ENCODE measurements at regions not wholly inside any gene's neighbourhood (a gene's known extent, or its start where the extent isn't known, plus 50 kb on each side); places are given as distances from the start of the nearest gene placed in this dataset.
"Not testable (repeated sequence)": the region's sequence is repeated elsewhere in the genome, so short reads cannot be mapped to it uniquely, and the experiment has no call there.

DNA sequence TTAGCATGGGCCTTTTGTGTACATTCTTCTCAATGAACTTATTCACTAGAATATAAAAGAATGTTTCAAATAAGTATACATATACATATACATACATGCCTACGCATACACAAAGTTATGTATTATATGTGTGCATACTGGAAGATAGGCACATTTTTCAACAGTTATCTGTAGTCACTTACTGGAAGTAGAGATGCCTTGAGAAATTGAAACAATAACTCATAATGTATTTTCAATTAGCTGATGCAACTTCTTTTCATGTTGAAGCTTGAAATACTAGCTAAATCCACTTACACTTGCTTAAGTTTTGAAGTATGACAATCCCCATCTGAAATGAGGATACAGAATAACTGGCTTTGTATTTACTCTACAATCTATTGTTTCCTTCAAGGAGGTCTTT, 469.0 kb upstream of the PTGER4 start:
- intact Hi-C loops (cut with DNase I), result no loop called here
- Histone ChIP-seq H3K4me1 (no peaks in the 10 kb centered on the region), H3K36me3 (no peaks in the 10 kb centered on the region), H3K9me3 (no peaks in the 10 kb centered on the region), H3K27ac (no peak overlapping the region), H3K27me3 (no peaks in the 10 kb centered on the region), H3K4me3 (no peak overlapping the region)
- DNase-seq, result no peak
- no peak for TF ChIP-seq EP300 (IDR thresholded peaks at IDR 0.05)
- TF ChIP-seq POLR2A (IDR thresholded peaks at IDR 0.05), result no peak
- TF ChIP-seq, protein P1, sequence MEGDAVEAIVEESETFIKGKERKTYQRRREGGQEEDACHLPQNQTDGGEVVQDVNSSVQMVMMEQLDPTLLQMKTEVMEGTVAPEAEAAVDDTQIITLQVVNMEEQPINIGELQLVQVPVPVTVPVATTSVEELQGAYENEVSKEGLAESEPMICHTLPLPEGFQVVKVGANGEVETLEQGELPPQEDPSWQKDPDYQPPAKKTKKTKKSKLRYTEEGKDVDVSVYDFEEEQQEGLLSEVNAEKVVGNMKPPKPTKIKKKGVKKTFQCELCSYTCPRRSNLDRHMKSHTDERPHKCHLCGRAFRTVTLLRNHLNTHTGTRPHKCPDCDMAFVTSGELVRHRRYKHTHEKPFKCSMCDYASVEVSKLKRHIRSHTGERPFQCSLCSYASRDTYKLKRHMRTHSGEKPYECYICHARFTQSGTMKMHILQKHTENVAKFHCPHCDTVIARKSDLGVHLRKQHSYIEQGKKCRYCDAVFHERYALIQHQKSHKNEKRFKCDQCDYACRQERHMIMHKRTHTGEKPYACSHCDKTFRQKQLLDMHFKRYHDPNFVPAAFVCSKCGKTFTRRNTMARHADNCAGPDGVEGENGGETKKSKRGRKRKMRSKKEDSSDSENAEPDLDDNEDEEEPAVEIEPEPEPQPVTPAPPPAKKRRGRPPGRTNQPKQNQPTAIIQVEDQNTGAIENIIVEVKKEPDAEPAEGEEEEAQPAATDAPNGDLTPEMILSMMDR (IDR thresholded peaks at IDR 0.05), result no peak
- WGBS, 2 donors, result 94 to 97% methylated on average over 1 of the region's 1 CpG

DNA sequence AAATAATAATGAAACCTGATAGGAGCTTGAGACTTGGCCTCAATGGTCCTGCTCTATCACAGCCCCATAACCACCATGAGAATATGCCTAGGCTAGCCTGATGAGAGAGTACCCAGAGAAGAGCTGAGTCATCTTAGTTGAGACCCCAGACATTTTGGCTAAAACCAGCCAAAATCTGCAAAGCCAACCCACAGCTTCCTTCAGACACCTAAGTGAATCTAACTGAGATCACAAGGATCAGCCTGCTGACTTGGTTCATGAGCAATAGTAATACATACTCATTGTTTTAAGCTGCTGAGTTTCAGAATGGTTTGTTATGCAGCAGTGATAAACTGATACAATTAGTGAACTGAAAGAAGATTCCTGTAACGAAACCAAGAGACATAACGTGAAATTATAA, 473.7 kb upstream of the PTGER4 start:
- H3K9me3 ChIP-seq, result no peaks in the 10 kb centered on the region
- TF ChIP-seq POLR2AphosphoS5 (IDR thresholded peaks at IDR 0.05) (no peak), POLR2A (IDR thresholded peaks at IDR 0.05) (no peak), EP300 (IDR thresholded peaks at IDR 0.05) (no peak)
- TF ChIP-seq, protein P1 (IDR thresholded peaks at IDR 0.05), result no peak
- intact Hi-C loops (cut with DNase I), result no loop called here
- DNase-seq, result no peak
- H3K27ac ChIP-seq, result no peak overlapping the region
- H3K36me3 ChIP-seq, result no peaks in the 10 kb centered on the region
- WGBS, 2 donors, result 88 to 97% methylated on average over 2 of the region's 2 CpGs
- H3K4me1 ChIP-seq, result no peaks in the 10 kb centered on the region
- no peak overlapping the region for H3K4me3 ChIP-seq
- no peaks in the 10 kb centered on the region for H3K27me3 ChIP-seq

DNA sequence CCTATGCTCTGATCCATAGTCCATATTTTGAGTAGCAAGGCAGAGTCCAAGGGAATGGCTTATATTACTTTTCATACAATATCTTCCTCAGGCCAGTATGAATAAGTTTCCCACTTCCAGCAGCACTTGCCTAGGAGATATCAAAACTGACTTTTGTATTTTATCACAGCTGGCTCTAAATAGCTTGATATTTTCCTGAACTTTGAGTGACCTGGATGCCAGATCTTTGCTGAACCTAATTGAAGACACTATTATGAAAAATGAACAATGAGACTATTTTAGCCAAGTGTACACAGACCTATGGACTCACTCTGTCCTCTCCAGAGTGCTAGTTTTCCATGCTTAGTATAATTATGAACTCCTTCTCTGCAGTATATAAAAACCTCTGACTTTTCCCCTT, 475.6 kb upstream of the PTGER4 start:
- DNase-seq, result no peak
- no peak overlapping the region for H3K4me3 ChIP-seq
- no peak overlapping the region for H3K27ac ChIP-seq
- H3K4me1 ChIP-seq, result no peaks in the 10 kb centered on the region
- H3K9me3 ChIP-seq, result no peaks in the 10 kb centered on the region
- TF ChIP-seq, protein P1 (IDR thresholded peaks at IDR 0.05), result no peak
- no peak for TF ChIP-seq POLR2AphosphoS5 (IDR thresholded peaks at IDR 0.05)
- intact Hi-C loops (cut with DNase I), result no loop called here
- H3K36me3 ChIP-seq, result no peaks in the 10 kb centered on the region
- no peaks in the 10 kb centered on the region for H3K27me3 ChIP-seq

DNA sequence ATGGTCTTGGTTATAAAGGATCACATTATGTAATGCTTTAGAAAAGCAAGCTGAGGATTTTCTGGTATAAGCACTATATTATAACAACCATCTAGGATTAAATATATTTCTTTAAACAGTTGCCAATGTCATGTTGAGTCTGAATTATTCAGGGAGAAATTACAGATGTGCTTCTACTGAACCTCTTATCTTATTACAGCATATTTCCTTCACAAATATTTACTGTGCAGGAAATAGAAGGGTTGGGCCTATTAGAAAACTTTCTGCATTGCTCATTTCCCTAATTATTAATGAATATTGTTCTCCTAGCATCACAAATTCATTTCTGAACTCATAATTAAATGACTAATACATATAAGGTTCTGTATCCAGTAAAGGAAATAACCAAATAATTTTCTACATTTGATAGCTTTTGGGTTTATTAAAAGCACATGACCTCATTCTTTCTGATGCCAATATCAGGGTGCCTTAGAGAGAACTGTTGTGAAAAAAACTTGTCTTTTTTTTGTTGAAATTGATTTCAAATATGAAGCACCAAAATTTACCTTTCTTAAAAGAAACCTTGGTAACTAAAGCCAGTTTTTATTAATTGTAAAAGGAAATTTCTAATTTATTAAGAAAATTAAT, 476.8 kb upstream of the PTGER4 start:
- no peaks in the 10 kb centered on the region for H3K9me3 ChIP-seq
- intact Hi-C loops (cut with DNase I), result no loop called here
- no peaks in the 10 kb centered on the region for H3K36me3 ChIP-seq
- H3K4me1 ChIP-seq, result no peaks in the 10 kb centered on the region
- H3K4me3 ChIP-seq, result no peak overlapping the region
- H3K27ac ChIP-seq, result no peak overlapping the region
- H3K27me3 ChIP-seq, result no peaks in the 10 kb centered on the region
- no peak for DNase-seq
- TF ChIP-seq POLR2A (IDR thresholded peaks at IDR 0.05), result no peak
- no peak for TF ChIP-seq EP300 (IDR thresholded peaks at IDR 0.05)
- TF ChIP-seq, protein P1 (IDR thresholded peaks at IDR 0.05), result no peak
- no peak for TF ChIP-seq POLR2AphosphoS5 (IDR thresholded peaks at IDR 0.05)

DNA sequence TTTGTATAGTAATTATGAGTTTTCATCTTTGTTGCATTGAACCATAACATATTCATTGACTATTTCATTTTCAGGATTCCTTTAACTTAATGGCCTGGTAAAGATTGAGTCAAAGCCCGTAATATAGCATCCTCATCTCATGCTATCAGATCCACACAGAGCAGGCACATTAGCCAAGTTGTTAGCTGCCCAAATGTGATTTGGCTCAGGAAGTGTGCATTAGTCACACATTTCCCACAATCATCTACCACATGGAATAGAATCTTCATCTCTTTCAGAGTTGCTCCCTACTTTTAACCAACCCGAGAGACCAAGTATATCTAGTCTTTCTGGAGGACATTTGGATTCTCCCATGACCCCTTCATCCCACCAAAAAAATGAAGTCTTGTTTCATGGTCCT, 481.0 kb upstream of the PTGER4 start:
- H3K27ac ChIP-seq, result no peak overlapping the region
- no peaks in the 10 kb centered on the region for H3K4me1 ChIP-seq
- no peaks in the 10 kb centered on the region for H3K27me3 ChIP-seq
- intact Hi-C loops (cut with DNase I), result no loop called here
- H3K36me3 ChIP-seq, result no peaks in the 10 kb centered on the region
- no peak overlapping the region for H3K4me3 ChIP-seq
- H3K9me3 ChIP-seq, result no peaks in the 10 kb centered on the region
- 89 to 95% methylated on average over 2 of the region's 2 CpGs for WGBS, 2 donors
- no peak for DNase-seq
- TF ChIP-seq EP300 (IDR thresholded peaks at IDR 0.05), result no peak
- TF ChIP-seq POLR2A (IDR thresholded peaks at IDR 0.05), result no peak
- TF ChIP-seq, protein P1 (IDR thresholded peaks at IDR 0.05), result no peak
- no peak for TF ChIP-seq POLR2AphosphoS5 (IDR thresholded peaks at IDR 0.05)

DNA sequence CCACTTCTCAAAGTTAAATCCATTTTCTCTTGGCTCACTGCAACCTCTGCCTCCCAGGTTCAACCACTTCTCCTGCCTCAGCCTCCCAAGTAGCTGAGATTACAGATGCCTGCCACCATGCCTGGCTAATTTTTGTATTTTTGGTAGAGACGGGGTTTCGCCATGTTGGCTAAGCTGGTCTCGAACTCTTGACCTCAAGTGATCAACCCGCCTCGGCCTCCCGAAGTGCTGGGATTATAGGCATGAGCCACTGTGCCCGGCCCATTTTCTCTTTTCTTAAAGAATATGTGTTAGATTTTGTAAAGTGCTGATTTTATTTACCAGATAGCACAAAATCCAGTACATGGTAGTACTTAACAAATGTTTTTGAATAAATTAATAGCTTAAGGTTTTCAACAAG, 484.1 kb upstream of the PTGER4 start:
- intact Hi-C loops (cut with DNase I); H3K27ac ChIP-seq; H3K4me1 ChIP-seq; H3K9me3 ChIP-seq; H3K4me3 ChIP-seq; H3K27me3 ChIP-seq; H3K36me3 ChIP-seq; DNase-seq: not testable (repeated sequence)
- 97 to 98% methylated on average over 7 of the region's 7 CpGs for WGBS, 2 donors
